ENCODE measurements at regions not wholly inside any gene's neighbourhood (a gene's known extent, or its start where the extent isn't known, plus 50 kb on each side); places are given as distances from the start of the nearest gene placed in this dataset.
"Not testable (repeated sequence)": the region's sequence is repeated elsewhere in the genome, so short reads cannot be mapped to it uniquely, and the experiment has no call there.

- H3K36me3 Mint-ChIP-seq; POLR2A ChIA-PET; CTCF ChIA-PET; intact Hi-C loops (cut with micrococcal nuclease); H3K4me3 Mint-ChIP-seq; H3K27ac Mint-ChIP-seq; H3K27me3 Mint-ChIP-seq; DNase-seq; H3K4me1 Mint-ChIP-seq (ENCODE audit: low read depth); H3K9me3 Mint-ChIP-seq: not testable (repeated sequence)
Measured at GRCh38 chr21:5138687-5139086, 5382.7 kb upstream of the TPTE start.

- H3K4me1 Mint-ChIP-seq (ENCODE audit: low read depth); H3K36me3 Mint-ChIP-seq; H3K27ac Mint-ChIP-seq; H3K9me3 Mint-ChIP-seq; H3K27me3 Mint-ChIP-seq; intact Hi-C loops (cut with micrococcal nuclease); POLR2A ChIA-PET; DNase-seq; CTCF ChIA-PET; H3K4me3 Mint-ChIP-seq: not testable (repeated sequence)
Measured at GRCh38 chr21:5139528-5139927, 5381.9 kb upstream of the TPTE start.

- CTCF ChIA-PET; H3K4me1 Mint-ChIP-seq (ENCODE audit: low read depth); H3K27me3 Mint-ChIP-seq; H3K27ac Mint-ChIP-seq; H3K9me3 Mint-ChIP-seq; H3K4me3 Mint-ChIP-seq; intact Hi-C loops (cut with micrococcal nuclease); H3K36me3 Mint-ChIP-seq; DNase-seq; POLR2A ChIA-PET: not testable (repeated sequence)
Measured at GRCh38 chr21:5143011-5143410, 5378.4 kb upstream of the TPTE start.

GRCh38 chr21:5144731-5145130 lies 5376.7 kb upstream of the TPTE start:
- H3K9me3 Mint-ChIP-seq; H3K36me3 Mint-ChIP-seq; H3K27ac Mint-ChIP-seq; DNase-seq; H3K27me3 Mint-ChIP-seq; H3K4me3 Mint-ChIP-seq; intact Hi-C loops (cut with micrococcal nuclease); CTCF ChIA-PET; H3K4me1 Mint-ChIP-seq (ENCODE audit: low read depth); POLR2A ChIA-PET: not testable (repeated sequence)

GRCh38 chr21:5147685-5148084 lies 5373.7 kb upstream of the TPTE start:
- H3K27ac Mint-ChIP-seq; POLR2A ChIA-PET; CTCF ChIA-PET; intact Hi-C loops (cut with micrococcal nuclease); H3K4me1 Mint-ChIP-seq (ENCODE audit: low read depth); H3K4me3 Mint-ChIP-seq; H3K36me3 Mint-ChIP-seq; H3K9me3 Mint-ChIP-seq; H3K27me3 Mint-ChIP-seq: not testable (repeated sequence)
- peak; percentile 16 for DNase-seq

- H3K27ac Mint-ChIP-seq; H3K36me3 Mint-ChIP-seq; POLR2A ChIA-PET; H3K4me3 Mint-ChIP-seq; CTCF ChIA-PET; H3K27me3 Mint-ChIP-seq; H3K4me1 Mint-ChIP-seq (ENCODE audit: low read depth); H3K9me3 Mint-ChIP-seq; intact Hi-C loops (cut with micrococcal nuclease); DNase-seq: not testable (repeated sequence)
Measured at GRCh38 chr21:5149222-5149621, 5372.2 kb upstream of the TPTE start.

- H3K4me3 Mint-ChIP-seq, CTCF ChIA-PET: not testable (repeated sequence)
Measured at GRCh38 chr21:5153842-5154640, 5367.3 kb upstream of the TPTE start.

GRCh38 chr21:5154641-5154982 lies 5366.8 kb upstream of the TPTE start:
- intact Hi-C loops (cut with micrococcal nuclease): not testable (repeated sequence)

More at GRCh38 chr21:5153842-5154640, 5367.3 kb upstream of the TPTE start:
- H3K4me1 Mint-ChIP-seq (ENCODE audit: low read depth); POLR2A ChIA-PET; intact Hi-C loops (cut with micrococcal nuclease); DNase-seq; H3K36me3 Mint-ChIP-seq; H3K27me3 Mint-ChIP-seq; H3K9me3 Mint-ChIP-seq; H3K27ac Mint-ChIP-seq: not testable (repeated sequence)

GRCh38 chr21:5162693-5163574 lies 5358.4 kb upstream of the TPTE start:
- H3K4me1 Mint-ChIP-seq (ENCODE audit: low read depth); H3K27ac Mint-ChIP-seq; H3K36me3 Mint-ChIP-seq; H3K4me3 Mint-ChIP-seq; H3K9me3 Mint-ChIP-seq; DNase-seq; intact Hi-C loops (cut with micrococcal nuclease); CTCF ChIA-PET; POLR2A ChIA-PET; H3K27me3 Mint-ChIP-seq: not testable (repeated sequence)

More at GRCh38 chr21:5154641-5154982, 5366.8 kb upstream of the TPTE start:
- CTCF ChIA-PET; H3K4me3 Mint-ChIP-seq; H3K27ac Mint-ChIP-seq; H3K9me3 Mint-ChIP-seq; H3K36me3 Mint-ChIP-seq; POLR2A ChIA-PET; H3K27me3 Mint-ChIP-seq; H3K4me1 Mint-ChIP-seq (ENCODE audit: low read depth): not testable (repeated sequence)
- DNase-seq: peak; percentile 94

GRCh38 chr21:5165829-5166228 lies 5355.6 kb upstream of the TPTE start:
- POLR2A ChIA-PET; DNase-seq; intact Hi-C loops (cut with micrococcal nuclease); H3K36me3 Mint-ChIP-seq; H3K27ac Mint-ChIP-seq; H3K9me3 Mint-ChIP-seq; H3K4me1 Mint-ChIP-seq (ENCODE audit: low read depth); CTCF ChIA-PET; H3K27me3 Mint-ChIP-seq; H3K4me3 Mint-ChIP-seq: not testable (repeated sequence)

Measured in activated CD4-positive, alpha-beta memory T cell treated with anti-CD3 and anti-CD28 coated beads for 36 hours (primary cell).